HG02973 (cell line): ENCODE measurements at regions not wholly inside any gene's neighbourhood (a gene's known extent, or its start where the extent isn't known, plus 50 kb on each side); places are given as distances from the start of the nearest gene placed in this dataset.
"Not testable (repeated sequence)": the region's sequence is repeated elsewhere in the genome, so short reads cannot be mapped to it uniquely, and the experiment has no call there.

Source experiments
- ATAC-seq: cut with Tn5 transposase; IDR thresholded peaks from one replicate; pipeline ENCODE4 v1.9.1; 2021; ENCODE audit warnings: moderate library complexity; ENCODE audit not compliant: unreplicated experiment

DNA sequence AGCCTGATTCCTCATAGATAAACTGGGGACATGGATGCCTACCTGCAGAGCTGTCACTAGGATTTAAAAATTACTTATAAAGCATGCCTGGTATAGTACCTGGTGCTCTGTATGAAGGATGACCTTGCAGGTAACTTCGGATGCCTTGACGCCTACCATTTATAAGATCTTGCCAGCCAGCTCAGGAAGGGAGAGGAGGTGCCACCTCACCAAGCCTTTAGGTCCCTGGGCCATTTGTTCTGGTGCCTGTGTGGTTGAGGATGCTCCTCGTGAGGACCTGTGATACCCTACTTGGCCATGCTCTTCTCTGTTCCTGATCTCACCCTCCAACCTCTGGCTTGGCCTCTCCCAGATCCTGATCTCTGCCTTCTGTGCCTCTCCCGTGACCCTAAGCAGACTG lies 85.2 kb downstream of the FDX1 start:
- ATAC-seq: no peak

DNA sequence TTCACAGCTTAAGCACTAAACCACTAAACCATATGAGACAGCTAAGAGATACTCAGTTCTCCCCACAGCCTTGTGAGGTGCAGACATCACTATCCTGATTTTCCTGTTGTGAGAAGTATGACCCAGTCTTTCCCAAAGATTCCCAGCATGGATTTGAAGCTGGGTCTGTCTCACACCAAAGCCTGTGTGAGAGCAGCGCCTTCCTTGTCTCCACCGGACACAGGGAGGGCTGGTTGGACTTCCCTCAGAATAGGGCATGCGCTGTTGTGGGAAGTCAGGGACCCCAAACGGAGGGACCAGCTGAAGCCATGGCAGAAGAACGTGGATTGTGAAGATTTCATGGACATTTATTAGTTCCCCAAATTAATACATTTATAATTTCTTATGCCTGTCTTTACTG lies 87.6 kb downstream of the FDX1 start:
- ATAC-seq: not testable (repeated sequence)

GRCh38 chr11:110518809-110519514 lies 89.2 kb downstream of the FDX1 start:
- ATAC-seq: no peak

- ATAC-seq: no peak
Observed at GRCh38 chr11:110519796-110520195, 90.0 kb downstream of the FDX1 start.

DNA sequence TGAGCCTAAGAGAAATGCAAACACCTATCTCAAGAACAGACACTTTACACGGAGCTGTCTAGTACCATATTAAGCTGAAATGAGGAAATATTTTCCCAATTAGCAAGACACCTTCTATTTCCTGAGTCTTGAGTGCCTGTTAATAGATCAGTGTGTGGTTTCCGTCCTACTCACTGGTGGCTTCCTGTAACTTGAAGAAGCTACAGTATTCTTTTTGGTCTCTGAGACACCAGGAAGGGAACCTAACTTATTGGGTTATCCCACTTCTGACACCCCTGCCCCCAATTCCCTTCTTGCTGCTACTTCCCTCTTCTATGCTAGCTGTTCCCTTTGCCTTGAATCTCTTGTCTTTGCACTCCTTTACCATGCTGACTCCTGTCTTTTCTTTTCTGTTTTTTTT lies 92.7 kb downstream of the FDX1 start:
- ATAC-seq: no peak

DNA sequence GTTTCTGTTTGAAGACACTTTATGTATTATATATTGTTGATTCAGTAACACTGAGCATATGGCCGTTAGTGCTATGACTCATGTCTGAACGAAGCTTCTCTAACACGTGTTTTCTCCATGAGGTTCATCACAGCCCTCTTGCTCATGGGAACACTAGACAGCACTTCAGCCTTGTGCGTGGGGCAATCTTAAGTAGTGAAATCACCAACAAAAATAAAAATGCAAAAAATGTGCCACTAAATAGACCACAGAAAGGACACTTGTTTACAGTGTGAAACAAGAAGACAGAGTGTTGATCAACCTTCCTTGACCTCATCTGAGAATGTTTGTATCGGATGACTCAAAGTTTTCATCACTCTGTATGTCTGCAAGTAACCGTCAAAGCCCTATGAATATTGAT lies 94.5 kb downstream of the FDX1 start:
- no peak for ATAC-seq

DNA sequence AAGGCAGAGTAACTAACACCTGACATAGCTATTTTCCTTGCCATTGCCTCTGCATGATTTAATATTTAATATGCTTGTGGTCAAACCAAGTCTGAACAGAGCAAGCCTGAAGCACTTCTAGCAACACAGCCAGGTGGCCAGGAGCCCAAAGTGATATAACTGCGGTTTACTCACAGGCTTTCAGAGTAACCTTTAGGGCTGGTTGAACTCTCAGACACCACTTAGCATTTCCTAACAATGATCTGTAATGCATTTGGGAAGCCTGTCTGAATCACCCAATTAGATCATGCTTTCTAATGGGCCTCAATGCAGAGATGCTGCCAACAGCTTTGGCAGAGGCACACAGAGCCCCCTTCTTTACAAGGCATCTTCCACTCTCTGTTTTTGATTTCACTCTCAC lies 96.1 kb downstream of the FDX1 start:
- ATAC-seq: peak; percentile 76

GRCh38 chr11:110526323-110526722 lies 96.6 kb downstream of the FDX1 start:
- peak; percentile 55 for ATAC-seq
